ENCODE measurements at regions not wholly inside any gene's neighbourhood (a gene's known extent, or its start where the extent isn't known, plus 50 kb on each side); places are given as distances from the start of the nearest gene placed in this dataset.
"Not testable (repeated sequence)": the region's sequence is repeated elsewhere in the genome, so short reads cannot be mapped to it uniquely, and the experiment has no call there.

- H3K27ac ChIP-seq (ENCODE audit: control insufficient read depth, insufficient read depth, low read length): no peak overlapping the region
- dilution Hi-C loops (cut with MboI; ENCODE audit: extremely low pct_ligation_motif_present, low sequenced_read_pairs): no loop called here
- no peaks in the 10 kb centered on the region for H3K9me1 ChIP-seq (ENCODE audit: control insufficient read depth, extremely low read depth, insufficient read depth, low read length)
- no peak for DNase-seq (ENCODE audit: low read depth, low spot score)
- TF ChIP-seq CTCF (optimal IDR thresholded peaks at IDR 0.05 in 1 of 3, IDR thresholded peaks at IDR 0.05 in 1 of 3, conservative IDR thresholded peaks at IDR 0.05 in 1 of 3; ENCODE audit: extremely low read depth in 1 of 3, insufficient read depth in 2 of 3, low read length in 3 of 3) (no peak), EZH2 (IDR thresholded peaks at IDR 0.05; ENCODE audit: low read length) (no peak)
- H3K4me2 ChIP-seq (ENCODE audit: control insufficient read depth, extremely low read depth, insufficient read depth, low read depth, low read length): no peak overlapping the region
- H3K36me3 ChIP-seq (ENCODE audit: control insufficient read depth in 2 of 2, extremely low read depth in 1 of 2, insufficient read depth in 2 of 2, low read length in 2 of 2): no peaks in the 10 kb centered on the region
- H3K27me3 ChIP-seq (ENCODE audit: control insufficient read depth, extremely low read depth, insufficient read depth, low read length): no peaks in the 10 kb centered on the region
- H3K4me3 ChIP-seq (ENCODE audit: control insufficient read depth in 2 of 3, extremely low read depth in 1 of 3, insufficient read depth in 2 of 3, low read depth in 1 of 3, low read length in 3 of 3): no peak overlapping the region
- peak overlapping the region; percentile 50 for H2AFZ ChIP-seq (ENCODE audit: control insufficient read depth, low read length)
- FAIRE-seq: no peak
- no peak overlapping the region for H3K9ac ChIP-seq (ENCODE audit: control insufficient read depth, extremely low read depth, insufficient read depth, low read length)
- no peaks in the 10 kb centered on the region for H3K9me3 ChIP-seq (ENCODE audit: control insufficient read depth, low read depth, low read length)
- H4K20me1 ChIP-seq (ENCODE audit: control insufficient read depth, extremely low read depth, insufficient read depth, low read length): no peaks in the 10 kb centered on the region
- H3K4me1 ChIP-seq (ENCODE audit: control insufficient read depth, extremely low read depth, insufficient read depth, low read length): no peaks in the 10 kb centered on the region
- H3K79me2 ChIP-seq (ENCODE audit: control insufficient read depth, insufficient read depth, low read length): no peaks in the 10 kb centered on the region
Observed at GRCh38 chr7:81439591-81439990, 330.3 kb downstream of the HGF start.

- H3K27ac ChIP-seq (ENCODE audit: control insufficient read depth, insufficient read depth, low read length); H3K9me1 ChIP-seq (ENCODE audit: control insufficient read depth, extremely low read depth, insufficient read depth, low read length); FAIRE-seq; H3K79me2 ChIP-seq (ENCODE audit: control insufficient read depth, insufficient read depth, low read length); dilution Hi-C loops (cut with MboI; ENCODE audit: extremely low pct_ligation_motif_present, low sequenced_read_pairs); H3K27me3 ChIP-seq (ENCODE audit: control insufficient read depth, extremely low read depth, insufficient read depth, low read length); DNase-seq (ENCODE audit: low read depth, low spot score); H3K4me2 ChIP-seq (ENCODE audit: control insufficient read depth, extremely low read depth, insufficient read depth, low read depth, low read length); H4K20me1 ChIP-seq (ENCODE audit: control insufficient read depth, extremely low read depth, insufficient read depth, low read length); H3K36me3 ChIP-seq (ENCODE audit: control insufficient read depth in 2 of 2, extremely low read depth in 1 of 2, insufficient read depth in 2 of 2, low read length in 2 of 2); H3K4me3 ChIP-seq (ENCODE audit: control insufficient read depth in 2 of 3, extremely low read depth in 1 of 3, insufficient read depth in 2 of 3, low read depth in 1 of 3, low read length in 3 of 3); H2AFZ ChIP-seq (ENCODE audit: control insufficient read depth, low read length); H3K9me3 ChIP-seq (ENCODE audit: control insufficient read depth, low read depth, low read length); H3K9ac ChIP-seq (ENCODE audit: control insufficient read depth, extremely low read depth, insufficient read depth, low read length): not testable (repeated sequence)
- H3K4me1 ChIP-seq (ENCODE audit: control insufficient read depth, extremely low read depth, insufficient read depth, low read length): peaks cover 11% of the 10 kb centered on the region
Observed at GRCh38 chr7:81437160-81437559, 332.7 kb downstream of the HGF start.

- Histone ChIP-seq H3K4me3 (ENCODE audit: control insufficient read depth in 2 of 3, extremely low read depth in 1 of 3, insufficient read depth in 2 of 3, low read depth in 1 of 3, low read length in 3 of 3) (no peak overlapping the region), H3K9me1 (ENCODE audit: control insufficient read depth, extremely low read depth, insufficient read depth, low read length) (no peaks in the 10 kb centered on the region), H3K27me3 (ENCODE audit: control insufficient read depth, extremely low read depth, insufficient read depth, low read length) (no peaks in the 10 kb centered on the region), H4K20me1 (ENCODE audit: control insufficient read depth, extremely low read depth, insufficient read depth, low read length) (no peaks in the 10 kb centered on the region), H3K9ac (ENCODE audit: control insufficient read depth, extremely low read depth, insufficient read depth, low read length) (no peak overlapping the region), H3K4me1 (ENCODE audit: control insufficient read depth, extremely low read depth, insufficient read depth, low read length) (peaks cover 11% of the 10 kb centered on the region), H3K4me2 (ENCODE audit: control insufficient read depth, extremely low read depth, insufficient read depth, low read depth, low read length) (peak overlapping the region; percentile 13), H3K9me3 (ENCODE audit: control insufficient read depth, low read depth, low read length) (no peaks in the 10 kb centered on the region), H2AFZ (ENCODE audit: control insufficient read depth, low read length) (peak overlapping the region; percentile 67), H3K36me3 (ENCODE audit: control insufficient read depth in 2 of 2, extremely low read depth in 1 of 2, insufficient read depth in 2 of 2, low read length in 2 of 2) (no peaks in the 10 kb centered on the region), H3K27ac (ENCODE audit: control insufficient read depth, insufficient read depth, low read length) (no peak overlapping the region), H3K79me2 (ENCODE audit: control insufficient read depth, insufficient read depth, low read length) (no peaks in the 10 kb centered on the region)
- no peak for TF ChIP-seq CTCF (optimal IDR thresholded peaks at IDR 0.05 in 1 of 3, IDR thresholded peaks at IDR 0.05 in 1 of 3, conservative IDR thresholded peaks at IDR 0.05 in 1 of 3; ENCODE audit: extremely low read depth in 1 of 3, insufficient read depth in 2 of 3, low read length in 3 of 3)
- no peak for TF ChIP-seq EZH2 (IDR thresholded peaks at IDR 0.05; ENCODE audit: low read length)
- FAIRE-seq: no peak
- no peak for DNase-seq (ENCODE audit: low read depth, low spot score)
- dilution Hi-C loops (cut with MboI; ENCODE audit: extremely low pct_ligation_motif_present, low sequenced_read_pairs): no loop called here
Observed at GRCh38 chr7:81433692-81434331, 336.0 kb downstream of the HGF start.
